DND-41 (cell line): ENCODE measurements at regions not wholly inside any gene's neighbourhood (a gene's known extent, or its start where the extent isn't known, plus 50 kb on each side); places are given as distances from the start of the nearest gene placed in this dataset.

ENCODE experiments used
- EZH2 ChIP-seq: IDR thresholded peaks from 3 replicates; pipeline ENCODE4 v1.6.1; 2012; ENCODE audit warnings: borderline replicate concordance, low read depth, mild to moderate bottlenecking, moderate library complexity, low read length, inconsistent platforms; ENCODE audit not compliant: severe bottlenecking
- TF ChIP-seq, protein P1 (sequence below): IDR thresholded peaks from 2 replicates; pipeline ENCODE4 v1.5.1; 2012; ENCODE audit warnings: borderline replicate concordance, low read length, moderate library complexity, mild to moderate bottlenecking; ENCODE audit not compliant: poor library complexity, severe bottlenecking; ENCODE audit errors: extremely low read depth

DNA sequence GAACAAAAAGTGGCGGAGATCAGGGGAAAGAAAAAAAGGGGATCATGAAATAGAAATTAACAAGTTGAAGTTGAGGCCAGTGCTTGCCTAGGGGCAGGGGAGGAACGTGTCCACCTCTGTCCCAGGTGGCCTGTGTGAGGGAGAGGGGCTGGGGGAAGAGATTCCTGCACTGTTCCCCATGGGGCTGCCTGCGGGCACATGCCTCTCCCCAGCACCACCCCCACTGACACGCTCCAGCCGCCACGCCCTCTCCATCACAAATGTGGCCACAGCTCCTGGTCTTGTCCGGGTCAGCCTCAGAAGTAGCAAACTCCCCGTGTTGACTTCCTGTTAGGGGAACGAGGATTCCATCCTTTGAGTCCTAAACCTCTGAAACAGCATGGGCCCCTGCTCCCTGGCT lies 161.2 kb downstream of the GLI2 start:
- no peak for TF ChIP-seq EZH2
- TF ChIP-seq, protein P1, sequence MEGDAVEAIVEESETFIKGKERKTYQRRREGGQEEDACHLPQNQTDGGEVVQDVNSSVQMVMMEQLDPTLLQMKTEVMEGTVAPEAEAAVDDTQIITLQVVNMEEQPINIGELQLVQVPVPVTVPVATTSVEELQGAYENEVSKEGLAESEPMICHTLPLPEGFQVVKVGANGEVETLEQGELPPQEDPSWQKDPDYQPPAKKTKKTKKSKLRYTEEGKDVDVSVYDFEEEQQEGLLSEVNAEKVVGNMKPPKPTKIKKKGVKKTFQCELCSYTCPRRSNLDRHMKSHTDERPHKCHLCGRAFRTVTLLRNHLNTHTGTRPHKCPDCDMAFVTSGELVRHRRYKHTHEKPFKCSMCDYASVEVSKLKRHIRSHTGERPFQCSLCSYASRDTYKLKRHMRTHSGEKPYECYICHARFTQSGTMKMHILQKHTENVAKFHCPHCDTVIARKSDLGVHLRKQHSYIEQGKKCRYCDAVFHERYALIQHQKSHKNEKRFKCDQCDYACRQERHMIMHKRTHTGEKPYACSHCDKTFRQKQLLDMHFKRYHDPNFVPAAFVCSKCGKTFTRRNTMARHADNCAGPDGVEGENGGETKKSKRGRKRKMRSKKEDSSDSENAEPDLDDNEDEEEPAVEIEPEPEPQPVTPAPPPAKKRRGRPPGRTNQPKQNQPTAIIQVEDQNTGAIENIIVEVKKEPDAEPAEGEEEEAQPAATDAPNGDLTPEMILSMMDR = no peak
